IMR-90 (cell line): ENCODE measurements at regions not wholly inside any gene's neighbourhood (a gene's known extent, or its start where the extent isn't known, plus 50 kb on each side); places are given as distances from the start of the nearest gene placed in this dataset.

ENCODE experiments used
- NFE2L2 ChIP-seq: fragments of 150-350 bp; IDR thresholded peaks from 2 replicates; pipeline ENCODE4 v1.6.1; 2016; ENCODE audit warnings: low read depth, mild to moderate bottlenecking, low read length
- POLR2A ChIP-seq: IDR thresholded peaks from 2 replicates; pipeline ENCODE4 v1.6.1; 2012; ENCODE audit warnings: mild to moderate bottlenecking, low read depth, low read length
- USF2 ChIP-seq: fragments of 150-350 bp; IDR thresholded peaks from 2 replicates; pipeline ENCODE4 v1.6.1; 2017; ENCODE audit warnings: mild to moderate bottlenecking, antibody characterized with exemption, low read length, low read depth
- TF ChIP-seq, protein P1 (sequence below): conservative IDR thresholded peaks from 2 replicates; pipeline ENCODE4 v1.5.1; 2012; ENCODE audit warnings: mild to moderate bottlenecking, low read depth, low read length, improper control_type of control experiment

GRCh38 chr9:7336356-7337065 is 463.1 kb downstream of the DMAC1 start:
- no peak for TF ChIP-seq POLR2A
- no peak for TF ChIP-seq USF2
- TF ChIP-seq, protein P1, sequence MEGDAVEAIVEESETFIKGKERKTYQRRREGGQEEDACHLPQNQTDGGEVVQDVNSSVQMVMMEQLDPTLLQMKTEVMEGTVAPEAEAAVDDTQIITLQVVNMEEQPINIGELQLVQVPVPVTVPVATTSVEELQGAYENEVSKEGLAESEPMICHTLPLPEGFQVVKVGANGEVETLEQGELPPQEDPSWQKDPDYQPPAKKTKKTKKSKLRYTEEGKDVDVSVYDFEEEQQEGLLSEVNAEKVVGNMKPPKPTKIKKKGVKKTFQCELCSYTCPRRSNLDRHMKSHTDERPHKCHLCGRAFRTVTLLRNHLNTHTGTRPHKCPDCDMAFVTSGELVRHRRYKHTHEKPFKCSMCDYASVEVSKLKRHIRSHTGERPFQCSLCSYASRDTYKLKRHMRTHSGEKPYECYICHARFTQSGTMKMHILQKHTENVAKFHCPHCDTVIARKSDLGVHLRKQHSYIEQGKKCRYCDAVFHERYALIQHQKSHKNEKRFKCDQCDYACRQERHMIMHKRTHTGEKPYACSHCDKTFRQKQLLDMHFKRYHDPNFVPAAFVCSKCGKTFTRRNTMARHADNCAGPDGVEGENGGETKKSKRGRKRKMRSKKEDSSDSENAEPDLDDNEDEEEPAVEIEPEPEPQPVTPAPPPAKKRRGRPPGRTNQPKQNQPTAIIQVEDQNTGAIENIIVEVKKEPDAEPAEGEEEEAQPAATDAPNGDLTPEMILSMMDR, result no peak
- TF ChIP-seq NFE2L2, result no peak
